ENCODE measurements at regions not wholly inside any gene's neighbourhood (a gene's known extent, or its start where the extent isn't known, plus 50 kb on each side); places are given as distances from the start of the nearest gene placed in this dataset.

DNA sequence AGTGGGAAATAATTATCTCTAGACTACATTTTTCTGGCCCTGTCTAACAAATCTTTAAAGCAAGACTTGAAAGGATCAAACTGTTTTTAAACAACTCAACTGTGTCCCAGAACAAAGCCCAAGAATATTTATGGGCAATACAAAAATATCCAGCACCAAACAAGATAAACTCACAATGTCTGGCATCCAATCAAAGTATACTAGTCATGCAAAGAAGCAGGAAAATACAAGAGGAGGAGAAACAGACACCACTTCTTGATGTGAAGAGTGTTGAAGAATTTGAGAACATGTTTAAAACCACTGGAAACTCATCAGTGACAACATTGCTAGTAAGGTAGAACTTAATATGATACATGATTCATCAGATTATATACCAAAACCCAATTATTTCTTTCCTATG, 66.1 kb upstream of the CDC42EP3 start:
- intact Hi-C loops (cut with DNase I) = no loop called here
- no peaks in the 10 kb centered on the region for H3K36me3 ChIP-seq (ENCODE audit: control insufficient read depth in 2 of 3, insufficient read depth in 3 of 3, low read length in 3 of 3)
- no peak overlapping the region for H3K9ac ChIP-seq (ENCODE audit: low read length in 3 of 3)
- no peaks in the 10 kb centered on the region for H3K27me3 ChIP-seq (ENCODE audit: control insufficient read depth, insufficient read depth, low read length)
- H3K9me3 ChIP-seq (ENCODE audit: control insufficient read depth in 2 of 3, insufficient read depth in 1 of 3, low read length in 3 of 3) = no peaks in the 10 kb centered on the region
- no peak overlapping the region for H3K4me3 ChIP-seq (ENCODE audit: low read length in 3 of 3)
- no peak overlapping the region for H3K27ac ChIP-seq (ENCODE audit: low read depth in 2 of 2, low read length in 2 of 2)
- peaks cover 0 to 2% (median 0%) of the 10 kb centered on the region in 3 donors for H3K4me1 ChIP-seq (ENCODE audit: control insufficient read depth in 2 of 3, insufficient read depth in 2 of 3, low read depth in 1 of 3, low read length in 3 of 3)
- DNase-seq = peak in 2 of 5 donors; percentile 31 to 38
- no peak for FAIRE-seq
- TF ChIP-seq, protein P1, sequence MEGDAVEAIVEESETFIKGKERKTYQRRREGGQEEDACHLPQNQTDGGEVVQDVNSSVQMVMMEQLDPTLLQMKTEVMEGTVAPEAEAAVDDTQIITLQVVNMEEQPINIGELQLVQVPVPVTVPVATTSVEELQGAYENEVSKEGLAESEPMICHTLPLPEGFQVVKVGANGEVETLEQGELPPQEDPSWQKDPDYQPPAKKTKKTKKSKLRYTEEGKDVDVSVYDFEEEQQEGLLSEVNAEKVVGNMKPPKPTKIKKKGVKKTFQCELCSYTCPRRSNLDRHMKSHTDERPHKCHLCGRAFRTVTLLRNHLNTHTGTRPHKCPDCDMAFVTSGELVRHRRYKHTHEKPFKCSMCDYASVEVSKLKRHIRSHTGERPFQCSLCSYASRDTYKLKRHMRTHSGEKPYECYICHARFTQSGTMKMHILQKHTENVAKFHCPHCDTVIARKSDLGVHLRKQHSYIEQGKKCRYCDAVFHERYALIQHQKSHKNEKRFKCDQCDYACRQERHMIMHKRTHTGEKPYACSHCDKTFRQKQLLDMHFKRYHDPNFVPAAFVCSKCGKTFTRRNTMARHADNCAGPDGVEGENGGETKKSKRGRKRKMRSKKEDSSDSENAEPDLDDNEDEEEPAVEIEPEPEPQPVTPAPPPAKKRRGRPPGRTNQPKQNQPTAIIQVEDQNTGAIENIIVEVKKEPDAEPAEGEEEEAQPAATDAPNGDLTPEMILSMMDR (IDR thresholded peaks at IDR 0.05; ENCODE audit: borderline replicate concordance, extremely low read depth, insufficient read depth) = no peak

DNA sequence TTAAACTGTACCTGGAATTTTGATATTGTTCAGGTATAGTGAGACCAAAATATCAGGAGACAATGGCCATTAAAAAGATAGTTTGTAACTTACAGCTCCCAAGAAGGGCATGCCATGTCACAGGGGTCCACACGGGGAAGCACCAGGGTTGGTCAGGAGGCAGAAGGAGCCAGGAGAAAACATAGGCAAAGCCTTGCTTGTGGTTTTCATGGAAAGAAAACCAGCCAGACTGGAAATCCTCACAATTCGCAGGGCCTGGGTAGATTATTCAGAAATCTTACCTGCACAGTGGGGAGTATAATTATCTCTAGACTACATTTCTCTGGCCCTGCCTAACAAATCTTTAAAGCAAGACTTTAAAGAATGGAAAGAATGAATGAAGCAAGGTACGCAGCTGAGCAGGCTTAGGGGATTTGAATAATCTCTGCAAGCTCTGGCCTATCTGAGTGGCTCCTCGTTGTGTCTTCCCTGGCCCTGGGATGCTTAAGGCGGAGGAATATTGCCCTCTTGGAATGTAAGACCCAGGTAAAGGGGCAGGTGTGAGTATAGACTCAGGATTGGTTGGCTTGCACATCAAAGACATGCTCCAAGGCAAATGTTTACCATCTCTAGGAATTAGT, 66.9 kb upstream of the CDC42EP3 start:
- Histone ChIP-seq H3K9ac (ENCODE audit: low read length in 3 of 3) (no peak overlapping the region), H3K9me3 (ENCODE audit: control insufficient read depth in 2 of 3, insufficient read depth in 1 of 3, low read length in 3 of 3) (no peaks in the 10 kb centered on the region), H3K27me3 (ENCODE audit: control insufficient read depth, insufficient read depth, low read length) (no peaks in the 10 kb centered on the region), H3K36me3 (ENCODE audit: control insufficient read depth in 2 of 3, insufficient read depth in 3 of 3, low read length in 3 of 3) (no peaks in the 10 kb centered on the region), H3K4me1 (ENCODE audit: control insufficient read depth in 2 of 3, insufficient read depth in 2 of 3, low read depth in 1 of 3, low read length in 3 of 3) (no peaks in the 10 kb centered on the region), H3K27ac (ENCODE audit: low read depth in 2 of 2, low read length in 2 of 2) (no peak overlapping the region), H3K4me3 (ENCODE audit: low read length in 3 of 3) (no peak overlapping the region)
- TF ChIP-seq, protein P1 (IDR thresholded peaks at IDR 0.05; ENCODE audit: borderline replicate concordance, extremely low read depth, insufficient read depth) = no peak
- intact Hi-C loops (cut with DNase I) = no loop called here
- FAIRE-seq (no peak), DNase-seq (no peak)

DNA sequence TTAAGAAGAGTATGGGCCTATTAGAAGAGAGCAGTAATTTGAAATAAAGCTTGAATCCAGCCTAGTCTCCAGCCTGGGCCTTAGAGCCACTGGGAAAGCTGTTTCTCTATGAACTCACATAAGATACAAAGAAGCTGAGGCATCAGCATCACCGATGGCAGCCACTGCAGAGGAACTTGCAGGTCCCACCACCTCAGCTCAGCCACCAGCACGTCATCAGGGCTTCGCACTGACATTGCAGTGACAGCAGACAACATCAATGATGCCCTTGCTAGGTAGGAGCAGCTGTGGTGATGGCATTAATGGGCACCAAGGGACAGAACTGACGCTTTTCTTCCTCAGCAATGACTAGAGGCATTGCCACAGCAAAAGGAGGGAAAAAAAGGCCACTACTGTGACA, 67.7 kb upstream of the CDC42EP3 start:
- intact Hi-C loops (cut with DNase I) = no loop called here
- Histone ChIP-seq H3K9ac (ENCODE audit: low read length in 3 of 3) (no peak overlapping the region), H3K4me3 (ENCODE audit: low read length in 3 of 3) (no peak overlapping the region), H3K36me3 (ENCODE audit: control insufficient read depth in 2 of 3, insufficient read depth in 3 of 3, low read length in 3 of 3) (no peaks in the 10 kb centered on the region), H3K4me1 (ENCODE audit: control insufficient read depth in 2 of 3, insufficient read depth in 2 of 3, low read depth in 1 of 3, low read length in 3 of 3) (no peaks in the 10 kb centered on the region), H3K27ac (ENCODE audit: low read depth in 2 of 2, low read length in 2 of 2) (no peak overlapping the region), H3K27me3 (ENCODE audit: control insufficient read depth, insufficient read depth, low read length) (no peaks in the 10 kb centered on the region), H3K9me3 (ENCODE audit: control insufficient read depth in 2 of 3, insufficient read depth in 1 of 3, low read length in 3 of 3) (no peaks in the 10 kb centered on the region)
- TF ChIP-seq, protein P1 (IDR thresholded peaks at IDR 0.05; ENCODE audit: borderline replicate concordance, extremely low read depth, insufficient read depth) = no peak
- no peak for DNase-seq
- no peak for FAIRE-seq

Data from kidney (tissue), 13 donors.